CD8-positive, alpha-beta memory T cell (primary cell): ENCODE measurements at regions not wholly inside any gene's neighbourhood (a gene's known extent, or its start where the extent isn't known, plus 50 kb on each side); places are given as distances from the start of the nearest gene placed in this dataset.
A peak's percentile ranks its signal among the peaks of the same experiment; 100 is the strongest.

ENCODE experiments used
- CTCF ChIA-PET: fragments of 350-600 bp; sonication (Branson Sonifier 250); formaldehyde crosslinking; loops from one replicate; lab custom pipeline; 2021; ENCODE audit warnings: antibody characterized with exemption; lab: Charles Lee
- POLR2A ChIA-PET: fragments of 350-600 bp; sonication (Branson Sonifier 250); formaldehyde crosslinking; loops from one replicate; lab custom pipeline; 2021; ENCODE audit warnings: antibody characterized with exemption; lab: Charles Lee
- DNase-seq, 5 donors: peaks; one replicate each; pipeline versions ENCODE4 v3.0.0 to v3.0.0-alpha.2; 2020 to 2022; ENCODE audit warnings: mixed read lengths in 1 of 5
- H3K27ac ChIP-seq: one replicate; pipeline ENCODE4 v1.7.0; 2013; ENCODE audit warnings: low read depth, mild to moderate bottlenecking, low read length, moderate library complexity
- H3K27me3 ChIP-seq: 2 replicates; pipeline ENCODE4 v1.7.0; 2013; ENCODE audit warnings: low read length, mild to moderate bottlenecking; ENCODE audit not compliant: insufficient read depth, poor library complexity, severe bottlenecking
- H3K36me3 ChIP-seq: 2 replicates; pipeline ENCODE4 v1.7.0; 2013; ENCODE audit warnings: mild to moderate bottlenecking, low read length, moderate library complexity; ENCODE audit not compliant: insufficient read depth
- H3K4me1 ChIP-seq: 2 replicates; pipeline ENCODE4 v1.7.0; 2013; ENCODE audit warnings: mild to moderate bottlenecking, low read length, moderate library complexity; ENCODE audit not compliant: insufficient read depth
- H3K4me3 ChIP-seq: 2 replicates; pipeline ENCODE4 v1.7.0; 2013; ENCODE audit warnings: mild to moderate bottlenecking, low read length
- H3K9me3 ChIP-seq: 2 replicates; pipeline ENCODE4 v1.7.0; 2013; ENCODE audit warnings: mild to moderate bottlenecking, low read length
- H3K27ac Mint-ChIP-seq, 8 donors: one replicate each; pipeline ENCODE4 v1.8.0; 2020 to 2021; ENCODE audit warnings: mixed read lengths in 8 of 8, mild to moderate bottlenecking in 6 of 8, inconsistent platforms in 3 of 8, moderate library complexity in 3 of 8
- H3K27me3 Mint-ChIP-seq, 2 donors: one replicate each; pipeline ENCODE4 v1.8.0; 2020 to 2021; ENCODE audit warnings: mixed read lengths in 2 of 2, mild to moderate bottlenecking in 1 of 2, moderate library complexity in 1 of 2
- H3K36me3 Mint-ChIP-seq, 3 donors: one replicate each; pipeline ENCODE4 v1.8.0; 2020 to 2021; ENCODE audit warnings: mixed read lengths in 3 of 3, inconsistent platforms in 1 of 3, mild to moderate bottlenecking in 1 of 3
- H3K4me1 Mint-ChIP-seq, 3 donors: one replicate each; pipeline ENCODE4 v1.8.0; 2020 to 2021; ENCODE audit warnings: mixed read lengths in 3 of 3, inconsistent platforms in 1 of 3, mild to moderate bottlenecking in 1 of 3
- H3K4me3 Mint-ChIP-seq, 7 donors: one replicate each; pipeline ENCODE4 v1.8.0; 2020 to 2021; ENCODE audit warnings: mixed read lengths in 7 of 7, mild to moderate bottlenecking in 6 of 7, moderate library complexity in 4 of 7, inconsistent platforms in 2 of 7
- H3K9me3 Mint-ChIP-seq, 5 donors: one replicate each; pipeline ENCODE4 v1.8.0; 2020 to 2022; ENCODE audit warnings: mixed read lengths in 5 of 5, mild to moderate bottlenecking in 3 of 5, moderate library complexity in 2 of 5, inconsistent platforms in 1 of 5

DNA sequence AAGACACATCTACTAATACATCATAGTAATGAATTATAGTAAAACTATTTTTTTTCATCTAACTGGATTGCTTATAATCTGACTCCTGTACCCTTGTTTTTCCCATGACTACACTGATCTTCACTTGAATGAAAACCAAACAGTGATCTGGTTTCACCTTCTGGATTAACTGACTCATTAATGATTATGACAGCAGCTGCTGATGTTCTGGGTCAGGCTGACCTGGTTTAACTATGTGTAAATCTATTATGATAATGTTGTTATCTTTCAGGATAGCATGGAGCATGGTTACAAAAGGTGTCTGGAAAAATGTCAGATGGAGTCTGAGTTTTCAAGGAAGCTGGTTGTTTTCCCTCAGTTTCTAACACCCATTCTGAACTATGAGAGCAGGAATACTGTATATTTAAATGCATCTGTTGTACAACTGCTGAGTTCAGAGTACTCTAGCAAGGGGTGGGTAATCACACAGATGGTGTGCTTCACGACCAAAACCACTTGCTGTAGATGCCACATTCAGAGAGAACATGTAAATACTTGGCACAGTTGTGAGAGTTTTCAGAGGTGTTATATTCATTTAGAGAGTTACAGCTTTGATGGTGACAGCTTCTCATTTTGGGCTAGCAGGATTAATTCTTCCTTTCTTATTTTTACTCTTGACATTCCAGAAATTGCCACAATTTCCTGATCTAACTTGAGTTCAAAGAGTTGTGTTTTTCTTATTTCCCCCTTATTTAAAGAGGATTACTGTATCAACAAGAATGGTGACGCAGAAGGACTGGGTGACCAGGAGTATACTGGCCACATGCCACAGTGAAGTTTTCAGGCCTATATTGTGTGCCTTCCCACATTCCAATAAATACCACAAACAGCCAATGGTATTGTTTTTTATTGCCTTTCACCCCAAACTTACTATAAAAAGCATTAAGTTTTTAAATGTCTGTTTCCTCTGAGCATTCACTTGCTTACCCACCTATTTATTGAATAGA is 249.7 kb upstream of the TET2 start:
- no peaks in the 10 kb centered on the region for H3K9me3 ChIP-seq
- H3K27me3 ChIP-seq = no peaks in the 10 kb centered on the region
- no peak overlapping the region for H3K27ac ChIP-seq
- H3K36me3 ChIP-seq = no peaks in the 10 kb centered on the region
- ChIA-PET POLR2A (no interaction called here), CTCF (interaction anchor here (0.7 kb wide), 1 partner anchor 24 kb away, joined by 3 read pairs; no protein-coding TSS in a partner anchor)
- H3K4me1 Mint-ChIP-seq = peaks cover 0 to 4% (median 0%) of the 10 kb centered on the region in 3 donors
- peaks cover 0 to 9% (median 0%) of the 10 kb centered on the region in 3 donors for H3K36me3 Mint-ChIP-seq
- H3K4me3 Mint-ChIP-seq = no peak overlapping the region
- H3K9me3 Mint-ChIP-seq = peaks cover 0 to 2% (median 0%) of the 10 kb centered on the region in 5 donors
- H3K4me1 ChIP-seq = no peaks in the 10 kb centered on the region
- peaks cover 0 to 2% of the 10 kb centered on the region in 2 donors for H3K27me3 Mint-ChIP-seq
- no peak for DNase-seq
- no peak overlapping the region for H3K27ac Mint-ChIP-seq
- no peak overlapping the region for H3K4me3 ChIP-seq

DNA sequence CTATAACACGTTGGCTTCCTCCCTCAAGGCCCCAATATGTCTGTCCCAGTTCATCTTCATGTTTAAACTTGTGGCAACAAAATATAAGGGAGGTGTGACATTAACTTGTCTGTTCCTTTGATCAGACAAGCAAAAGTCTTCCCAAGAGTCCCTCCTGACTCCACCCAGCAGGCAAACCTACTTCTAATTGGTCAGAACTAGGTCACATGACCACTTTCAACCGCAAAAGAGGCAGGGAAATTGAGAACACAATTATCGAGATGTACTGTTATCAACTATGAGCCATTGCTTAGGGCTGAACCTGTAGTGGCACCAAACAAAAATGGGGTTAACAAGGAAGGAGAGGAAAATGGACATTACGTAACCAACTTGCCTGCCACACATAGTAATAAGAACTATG is 246.8 kb upstream of the TET2 start:
- H3K27me3 ChIP-seq = no peaks in the 10 kb centered on the region
- ChIA-PET CTCF (no interaction called here), POLR2A (no interaction called here)
- no peak overlapping the region for H3K4me3 Mint-ChIP-seq
- no peak overlapping the region for H3K4me3 ChIP-seq
- H3K27ac Mint-ChIP-seq = peak overlapping the region in 1 of 8 donors; percentile 9
- H3K36me3 Mint-ChIP-seq = peaks cover 0 to 4% (median 0%) of the 10 kb centered on the region in 3 donors
- H3K9me3 ChIP-seq = no peaks in the 10 kb centered on the region
- peaks cover 0 to 2% (median 0%) of the 10 kb centered on the region in 5 donors for H3K9me3 Mint-ChIP-seq
- DNase-seq = no peak
- H3K4me1 ChIP-seq = no peaks in the 10 kb centered on the region
- H3K27me3 Mint-ChIP-seq = peaks cover 0 to 3% of the 10 kb centered on the region in 2 donors
- H3K36me3 ChIP-seq = no peaks in the 10 kb centered on the region
- no peak overlapping the region for H3K27ac ChIP-seq
- H3K4me1 Mint-ChIP-seq = peaks cover 0 to 6% (median 0%) of the 10 kb centered on the region in 3 donors

DNA sequence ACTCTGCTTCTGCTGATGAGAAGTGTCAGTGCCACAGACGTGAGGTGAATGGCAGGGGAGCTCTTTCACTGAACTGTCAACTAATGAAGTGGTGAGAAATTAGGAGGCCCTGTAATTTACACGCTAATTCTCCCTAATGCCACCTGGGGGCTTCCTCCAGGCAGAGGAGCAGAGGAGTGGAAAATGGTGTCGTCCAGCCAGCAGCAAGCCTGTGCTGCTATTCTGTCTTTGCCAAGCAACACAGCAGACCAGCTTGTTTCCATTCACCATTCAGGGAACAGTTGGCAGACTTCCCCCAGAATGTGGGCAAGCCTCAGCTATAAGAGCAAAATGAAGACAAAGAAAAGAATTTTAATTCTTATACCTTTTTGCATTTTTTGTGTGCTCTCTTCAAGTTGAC is 245.2 kb upstream of the TET2 start:
- no peaks in the 10 kb centered on the region for H3K36me3 ChIP-seq
- no peak overlapping the region for H3K27ac ChIP-seq
- H3K27me3 Mint-ChIP-seq = peaks cover 0 to 6% of the 10 kb centered on the region in 2 donors
- H3K36me3 Mint-ChIP-seq = peaks cover 0 to 4% (median 0%) of the 10 kb centered on the region in 3 donors
- no peak overlapping the region for H3K27ac Mint-ChIP-seq
- no peak for DNase-seq
- H3K27me3 ChIP-seq = no peaks in the 10 kb centered on the region
- CTCF ChIA-PET = interaction anchor here (1.5 kb wide), 1 partner anchor 40 kb away, joined by 3 read pairs; no protein-coding TSS in a partner anchor
- H3K4me3 Mint-ChIP-seq = no peak overlapping the region
- H3K4me1 Mint-ChIP-seq = peaks cover 0 to 6% (median 0%) of the 10 kb centered on the region in 3 donors
- no peaks in the 10 kb centered on the region for H3K9me3 ChIP-seq
- no peak overlapping the region for H3K4me3 ChIP-seq
- peaks cover 0 to 2% (median 0%) of the 10 kb centered on the region in 5 donors for H3K9me3 Mint-ChIP-seq
- POLR2A ChIA-PET = no interaction called here
- no peaks in the 10 kb centered on the region for H3K4me1 ChIP-seq

- Mint-ChIP-seq H3K4me1 (peaks cover 0 to 6% (median 0%) of the 10 kb centered on the region in 3 donors), H3K36me3 (peaks cover 0 to 4% (median 0%) of the 10 kb centered on the region in 3 donors), H3K4me3 (no peak overlapping the region), H3K27ac (peak overlapping the region in 1 of 8 donors; percentile 3), H3K9me3 (peaks cover 0 to 2% (median 0%) of the 10 kb centered on the region in 5 donors), H3K27me3 (peaks cover 0 to 6% of the 10 kb centered on the region in 2 donors)
- CTCF ChIA-PET = no interaction called here
- no peak overlapping the region for H3K27ac ChIP-seq
- H3K4me3 ChIP-seq = no peak overlapping the region
- DNase-seq = no peak
- no peaks in the 10 kb centered on the region for H3K4me1 ChIP-seq
- POLR2A ChIA-PET = no interaction called here
- H3K27me3 ChIP-seq = no peaks in the 10 kb centered on the region
- H3K9me3 ChIP-seq = no peaks in the 10 kb centered on the region
- H3K36me3 ChIP-seq = no peaks in the 10 kb centered on the region
These were observed 244.6 kb upstream of the TET2 start for GRCh38 chr4:104901961-104902605.

DNA sequence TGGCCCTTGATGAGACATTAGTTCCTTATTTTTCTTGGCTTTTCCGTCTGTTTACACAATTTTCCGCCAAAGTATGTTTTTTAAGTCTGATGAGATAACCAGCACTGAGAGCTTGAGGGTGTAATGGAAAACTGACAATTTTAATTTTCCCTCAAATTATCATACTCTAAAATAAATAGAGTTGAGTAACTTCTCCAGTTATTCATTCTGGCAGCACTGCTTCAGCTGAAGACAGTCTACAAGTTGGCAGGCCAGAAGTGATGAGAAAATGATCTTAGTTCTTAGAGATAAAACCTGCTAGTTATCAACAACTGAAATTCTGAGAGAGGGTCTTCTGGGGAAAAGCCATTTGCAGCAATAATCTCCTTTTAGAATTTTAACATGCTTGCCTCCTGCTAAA is 241.6 kb upstream of the TET2 start:
- H3K27ac ChIP-seq = no peak overlapping the region
- no peaks in the 10 kb centered on the region for H3K27me3 ChIP-seq
- no peak overlapping the region for H3K4me3 ChIP-seq
- Mint-ChIP-seq H3K9me3 (no peaks in the 10 kb centered on the region), H3K4me1 (peaks cover 0 to 6% (median 0%) of the 10 kb centered on the region in 3 donors), H3K27ac (no peak overlapping the region), H3K4me3 (no peak overlapping the region), H3K27me3 (peaks cover 0 to 6% of the 10 kb centered on the region in 2 donors), H3K36me3 (no peaks in the 10 kb centered on the region)
- ChIA-PET CTCF (interaction anchor here (1.2 kb wide), 1 partner anchor 18 kb away, joined by 5 read pairs; no protein-coding TSS in a partner anchor), POLR2A (no interaction called here)
- DNase-seq = no peak
- no peaks in the 10 kb centered on the region for H3K9me3 ChIP-seq
- H3K36me3 ChIP-seq = no peaks in the 10 kb centered on the region
- H3K4me1 ChIP-seq = no peaks in the 10 kb centered on the region

GRCh38 chr4:104905546-104905945 is 241.1 kb upstream of the TET2 start:
- peaks cover 0 to 6% of the 10 kb centered on the region in 2 donors for H3K27me3 Mint-ChIP-seq
- Histone ChIP-seq H3K9me3 (no peaks in the 10 kb centered on the region), H3K27me3 (no peaks in the 10 kb centered on the region), H3K36me3 (no peaks in the 10 kb centered on the region), H3K4me3 (no peak overlapping the region), H3K4me1 (no peaks in the 10 kb centered on the region), H3K27ac (no peak overlapping the region)
- H3K36me3 Mint-ChIP-seq = no peaks in the 10 kb centered on the region
- H3K27ac Mint-ChIP-seq = no peak overlapping the region
- ChIA-PET POLR2A (no interaction called here), CTCF (no interaction called here)
- DNase-seq = no peak
- H3K4me3 Mint-ChIP-seq = no peak overlapping the region
- no peaks in the 10 kb centered on the region for H3K9me3 Mint-ChIP-seq
- H3K4me1 Mint-ChIP-seq = peaks cover 0 to 6% (median 0%) of the 10 kb centered on the region in 3 donors

DNA sequence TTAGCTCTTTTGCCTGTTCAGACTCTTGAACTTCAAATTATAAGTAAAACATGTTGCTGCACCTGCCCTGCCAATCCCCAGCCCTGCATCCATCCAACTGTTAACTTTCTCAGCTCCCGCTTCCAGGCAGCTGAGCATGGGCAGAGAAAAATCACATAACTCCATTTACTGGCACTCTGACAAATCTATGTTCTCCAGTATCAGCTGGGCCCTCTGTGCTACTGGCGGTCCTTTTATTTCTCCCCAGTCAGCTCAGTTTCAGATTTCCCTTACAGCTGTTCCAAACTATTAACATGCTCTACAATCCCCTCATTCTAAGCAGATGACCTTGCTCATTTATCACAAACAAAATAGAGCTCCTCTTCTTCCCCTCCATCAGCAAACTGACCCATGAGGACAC is 240.4 kb upstream of the TET2 start:
- Histone ChIP-seq H3K9me3 (no peaks in the 10 kb centered on the region), H3K27ac (no peak overlapping the region), H3K4me1 (no peaks in the 10 kb centered on the region), H3K36me3 (no peaks in the 10 kb centered on the region), H3K27me3 (no peaks in the 10 kb centered on the region), H3K4me3 (no peak overlapping the region)
- Mint-ChIP-seq H3K4me3 (no peak overlapping the region), H3K27me3 (peaks cover 0 to 6% of the 10 kb centered on the region in 2 donors), H3K4me1 (peaks cover 0 to 6% (median 0%) of the 10 kb centered on the region in 3 donors), H3K36me3 (no peaks in the 10 kb centered on the region), H3K9me3 (no peaks in the 10 kb centered on the region), H3K27ac (no peak overlapping the region)
- DNase-seq = no peak
- ChIA-PET POLR2A (no interaction called here), CTCF (no interaction called here)
